Muscle layer of duodenum (tissue), 2 donors: ENCODE measurements at regions not wholly inside any gene's neighbourhood (a gene's known extent, or its start where the extent isn't known, plus 50 kb on each side); places are given as distances from the start of the nearest gene placed in this dataset.

ENCODE experiments used
- H3K27ac ChIP-seq: one replicate; pipeline ENCODE4 v1.7.0; 2013; ENCODE audit warnings: mild to moderate bottlenecking, low read length
- H3K27me3 ChIP-seq: one replicate; pipeline ENCODE4 v1.7.0; 2013; ENCODE audit warnings: low read depth, mild to moderate bottlenecking, control low read depth, low read length
- H3K36me3 ChIP-seq, 2 donors: one replicate each; pipeline ENCODE4 v1.7.0; 2013; ENCODE audit warnings: low read length in 2 of 2, control low read depth in 1 of 2, mild to moderate bottlenecking in 1 of 2; ENCODE audit not compliant: insufficient read depth in 2 of 2, control insufficient read depth in 1 of 2
- H3K4me1 ChIP-seq, 2 donors: one replicate each; pipeline ENCODE4 v1.7.0; 2013; ENCODE audit warnings: low read length in 2 of 2, mild to moderate bottlenecking in 2 of 2, control low read depth in 1 of 2, moderate library complexity in 1 of 2; ENCODE audit not compliant: insufficient read depth in 2 of 2, control insufficient read depth in 1 of 2
- H3K4me3 ChIP-seq, 2 donors: one replicate each; pipeline ENCODE4 v1.7.0; 2013; ENCODE audit warnings: low read length in 2 of 2, low read depth in 1 of 2, mild to moderate bottlenecking in 1 of 2
- H3K9me3 ChIP-seq, 2 donors: one replicate each; pipeline ENCODE4 v1.7.0; 2013; ENCODE audit warnings: low read length in 2 of 2, control low read depth in 1 of 2, mild to moderate bottlenecking in 1 of 2; ENCODE audit not compliant: control insufficient read depth in 1 of 2
- donor health status: healthy.

- Histone ChIP-seq H3K27ac (no peak overlapping the region), H3K27me3 (no peaks in the 10 kb centered on the region), H3K4me1 (no peaks in the 10 kb centered on the region), H3K4me3 (no peak overlapping the region), H3K9me3 (no peaks in the 10 kb centered on the region), H3K36me3 (no peaks in the 10 kb centered on the region)
Measured at GRCh38 chr2:16747689-16748088, 82.1 kb upstream of the CYRIA start.

- Histone ChIP-seq H3K4me3 (no peak overlapping the region), H3K4me1 (no peaks in the 10 kb centered on the region), H3K27me3 (no peaks in the 10 kb centered on the region), H3K9me3 (no peaks in the 10 kb centered on the region), H3K27ac (no peak overlapping the region), H3K36me3 (no peaks in the 10 kb centered on the region)
Measured at GRCh38 chr2:16747257-16747656, 81.6 kb upstream of the CYRIA start.

- no peak overlapping the region for H3K27ac ChIP-seq
- H3K4me3 ChIP-seq: no peak overlapping the region
- no peaks in the 10 kb centered on the region for H3K27me3 ChIP-seq
- no peaks in the 10 kb centered on the region for H3K36me3 ChIP-seq
- no peaks in the 10 kb centered on the region for H3K9me3 ChIP-seq
- H3K4me1 ChIP-seq: no peaks in the 10 kb centered on the region
Measured at GRCh38 chr2:16746833-16747232, 81.2 kb upstream of the CYRIA start.

GRCh38 chr2:16746329-16746728 lies 80.7 kb upstream of the CYRIA start:
- H3K27me3 ChIP-seq: no peaks in the 10 kb centered on the region
- H3K4me3 ChIP-seq: no peak overlapping the region
- H3K9me3 ChIP-seq: no peaks in the 10 kb centered on the region
- H3K4me1 ChIP-seq: no peaks in the 10 kb centered on the region
- H3K27ac ChIP-seq: no peak overlapping the region
- H3K36me3 ChIP-seq: no peaks in the 10 kb centered on the region

DNA sequence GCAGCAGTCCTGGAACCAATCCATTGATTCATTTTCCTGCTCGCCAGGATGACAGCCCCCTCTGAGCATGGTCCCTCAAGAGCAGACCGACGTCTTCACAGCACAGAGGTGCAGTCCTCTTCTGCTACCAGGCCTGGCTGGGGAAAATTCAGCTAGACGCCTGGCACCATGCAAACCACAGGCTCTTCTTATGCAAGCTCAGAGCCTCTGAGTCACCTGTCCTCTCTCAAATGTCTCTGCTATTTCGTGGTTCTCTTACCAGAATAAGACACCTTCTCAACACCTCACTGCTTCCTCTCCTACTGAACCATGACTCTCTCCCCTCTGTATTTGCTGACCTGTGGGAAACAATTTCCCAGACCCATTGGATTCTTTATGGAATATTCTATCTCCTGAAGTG lies 79.8 kb upstream of the CYRIA start:
- Histone ChIP-seq H3K4me1 (no peaks in the 10 kb centered on the region), H3K4me3 (no peak overlapping the region), H3K27me3 (no peaks in the 10 kb centered on the region), H3K27ac (no peak overlapping the region), H3K9me3 (no peaks in the 10 kb centered on the region), H3K36me3 (no peaks in the 10 kb centered on the region)

- Histone ChIP-seq H3K36me3 (no peaks in the 10 kb centered on the region), H3K4me1 (no peaks in the 10 kb centered on the region), H3K9me3 (no peaks in the 10 kb centered on the region), H3K27me3 (no peaks in the 10 kb centered on the region), H3K4me3 (no peak overlapping the region), H3K27ac (no peak overlapping the region)
Measured at GRCh38 chr2:16744521-16744920, 78.9 kb upstream of the CYRIA start.

DNA sequence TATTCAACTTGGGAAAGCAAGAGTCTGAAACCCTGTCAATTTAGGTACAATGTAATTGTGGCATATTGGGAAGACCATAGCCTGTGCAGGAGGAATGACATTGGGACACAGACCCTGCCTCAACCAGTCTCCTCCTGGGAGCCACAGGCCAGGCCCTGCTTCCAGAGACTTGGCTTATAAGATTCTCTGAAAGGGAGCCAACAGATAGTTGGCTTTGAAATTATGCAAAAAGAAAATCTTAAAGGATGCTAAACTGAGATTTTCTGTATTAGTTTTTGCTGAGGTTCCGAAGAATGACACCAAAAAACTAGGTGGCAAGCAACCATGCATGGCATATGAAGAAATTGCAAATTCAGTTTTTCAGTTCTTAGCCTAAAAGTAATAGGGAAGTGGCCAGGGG lies 76.4 kb upstream of the CYRIA start:
- Histone ChIP-seq H3K27ac (no peak overlapping the region), H3K4me3 (no peak overlapping the region), H3K36me3 (no peaks in the 10 kb centered on the region)

GRCh38 chr2:16741498-16741897 lies 75.9 kb upstream of the CYRIA start:
- no peaks in the 10 kb centered on the region for H3K9me3 ChIP-seq
- no peak overlapping the region for H3K4me3 ChIP-seq
- H3K27ac ChIP-seq: no peak overlapping the region
- H3K36me3 ChIP-seq: no peaks in the 10 kb centered on the region
- no peaks in the 10 kb centered on the region for H3K27me3 ChIP-seq
- H3K4me1 ChIP-seq: no peaks in the 10 kb centered on the region

More for the DNA sequence above, 76.4 kb upstream of the CYRIA start:
- no peaks in the 10 kb centered on the region for H3K27me3 ChIP-seq
- no peaks in the 10 kb centered on the region for H3K4me1 ChIP-seq
- no peaks in the 10 kb centered on the region for H3K9me3 ChIP-seq

DNA sequence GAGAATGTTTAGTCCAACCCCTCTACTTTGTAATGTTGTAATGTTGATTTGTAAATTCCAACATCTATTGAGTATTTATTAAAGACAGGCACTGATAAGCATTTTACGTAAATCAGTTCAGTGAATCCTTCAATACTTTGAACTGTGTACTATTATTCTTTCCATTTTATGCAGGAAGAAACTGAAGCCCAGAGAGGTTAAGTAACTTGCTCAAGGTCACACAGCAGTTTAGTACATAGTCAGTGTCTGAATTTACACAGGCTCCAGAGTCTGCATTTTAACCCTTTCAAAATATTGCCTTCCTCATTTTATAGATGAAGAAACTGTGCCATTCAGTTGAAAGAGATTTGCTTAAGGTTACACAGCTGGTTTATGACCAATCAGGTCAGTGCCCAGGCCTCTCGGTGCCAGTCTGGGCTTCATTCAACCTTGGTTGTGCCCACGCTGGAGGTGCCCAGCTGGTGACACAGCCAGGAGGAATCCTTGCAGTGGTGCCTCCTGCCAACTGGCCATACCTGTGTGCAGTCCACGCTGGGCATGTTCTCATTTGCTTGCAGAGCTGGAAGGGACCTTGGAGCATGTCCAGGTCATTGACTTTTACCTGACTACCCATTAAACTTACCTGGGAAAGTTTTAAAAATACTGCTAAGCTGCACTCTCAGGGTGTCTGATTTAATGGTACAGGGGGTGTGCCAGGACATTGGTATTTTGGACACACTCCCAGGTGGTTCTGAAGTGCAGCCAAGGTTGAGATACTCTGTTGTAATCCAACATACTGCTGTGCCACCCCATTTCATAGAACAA lies 74.3 kb upstream of the CYRIA start:
- Histone ChIP-seq H3K36me3 (no peaks in the 10 kb centered on the region), H3K4me3 (no peak overlapping the region), H3K9me3 (no peaks in the 10 kb centered on the region), H3K27me3 (no peaks in the 10 kb centered on the region), H3K27ac (no peak overlapping the region), H3K4me1 (no peaks in the 10 kb centered on the region)

GRCh38 chr2:16738361-16739225 lies 73.0 kb upstream of the CYRIA start:
- Histone ChIP-seq H3K4me3 (no peak overlapping the region), H3K36me3 (no peaks in the 10 kb centered on the region), H3K27me3 (no peaks in the 10 kb centered on the region), H3K9me3 (no peaks in the 10 kb centered on the region), H3K27ac (no peak overlapping the region), H3K4me1 (no peaks in the 10 kb centered on the region)

GRCh38 chr2:16737812-16738211 lies 72.2 kb upstream of the CYRIA start:
- no peak overlapping the region for H3K4me3 ChIP-seq
- no peaks in the 10 kb centered on the region for H3K9me3 ChIP-seq
- H3K4me1 ChIP-seq: no peaks in the 10 kb centered on the region
- H3K27me3 ChIP-seq: no peaks in the 10 kb centered on the region
- H3K27ac ChIP-seq: no peak overlapping the region
- H3K36me3 ChIP-seq: no peaks in the 10 kb centered on the region
